Loucy (cell line): ENCODE measurements at regions not wholly inside any gene's neighbourhood (a gene's known extent, or its start where the extent isn't known, plus 50 kb on each side); places are given as distances from the start of the nearest gene placed in this dataset.
"Not testable (repeated sequence)": the region's sequence is repeated elsewhere in the genome, so short reads cannot be mapped to it uniquely, and the experiment has no call there.

Experiments used
- H2AFZ ChIP-seq: fragments of 200-600 bp; sonication (generic); 2 replicates; pipeline ENCODE4 v1.6.0; 2016; ENCODE audit warnings: antibody characterized with exemption, mild to moderate bottlenecking, low read length, moderate library complexity
- H3F3A ChIP-seq: fragments of 200-600 bp; 2 replicates; pipeline ENCODE4 v1.6.0; 2016; ENCODE audit warnings: antibody characterized with exemption, low read depth, mild to moderate bottlenecking
- H3K27me3 ChIP-seq: fragments of 200-600 bp; sonication (generic); 2 replicates; pipeline ENCODE4 v1.6.1; 2014; ENCODE audit warnings: low read length, mild to moderate bottlenecking; ENCODE audit not compliant: insufficient read depth, poor library complexity, severe bottlenecking
- H3K36me3 ChIP-seq: fragments of 200-600 bp; sonication (generic); 2 replicates; pipeline ENCODE4 v1.6.1; 2016; ENCODE audit warnings: low read length; ENCODE audit not compliant: insufficient read depth
- H3K4me1 ChIP-seq: fragments of 200-600 bp; sonication (generic); 2 replicates; pipeline ENCODE4 v1.5.1; 2014; ENCODE audit warnings: low read length, mild to moderate bottlenecking; ENCODE audit not compliant: insufficient read depth, poor library complexity, severe bottlenecking
- H3K4me2 ChIP-seq: fragments of 200-600 bp; sonication (generic); 2 replicates; pipeline ENCODE4 v1.6.0; 2014; ENCODE audit warnings: antibody characterized with exemption, low read length, low read depth, mild to moderate bottlenecking; ENCODE audit not compliant: poor library complexity, severe bottlenecking
- H3K4me3 ChIP-seq: fragments of 200-600 bp; sonication (generic); 2 replicates; pipeline ENCODE4 v1.5.1; 2014; ENCODE audit warnings: low read length, mild to moderate bottlenecking, mixed read lengths; ENCODE audit not compliant: poor library complexity, severe bottlenecking
- H3K79me2 ChIP-seq: fragments of 200-600 bp; sonication (generic); 2 replicates; pipeline ENCODE4 v1.6.1; 2014; ENCODE audit warnings: low read length; ENCODE audit not compliant: insufficient read depth
- H3K9ac ChIP-seq: fragments of 200-600 bp; sonication (generic); 2 replicates; pipeline ENCODE4 v1.6.0; 2014; ENCODE audit warnings: mild to moderate bottlenecking, low read depth, low read length, moderate library complexity; ENCODE audit not compliant: poor library complexity, severe bottlenecking
- H3K9me2 ChIP-seq: fragments of 200-600 bp; sonication (generic); replicated peaks from 2 replicates; pipeline ENCODE4 v1.6.1; 2016; ENCODE audit warnings: low read depth, low read length, mixed read lengths
- H3K9me3 ChIP-seq: fragments of 200-600 bp; sonication (generic); 2 replicates; pipeline ENCODE4 v1.6.1; 2014; ENCODE audit warnings: mild to moderate bottlenecking, antibody characterized with exemption, low read length, low read depth; ENCODE audit not compliant: insufficient read depth
- H4K20me1 ChIP-seq: fragments of 200-600 bp; sonication (generic); 2 replicates; pipeline ENCODE4 v1.6.0; 2014; ENCODE audit warnings: antibody characterized with exemption, low read length, mild to moderate bottlenecking; ENCODE audit not compliant: insufficient read depth, poor library complexity, severe bottlenecking
- EZH2phosphoT487 ChIP-seq: fragments of 200-600 bp; IDR thresholded peaks from 2 replicates; pipeline ENCODE4 v1.6.1; 2018; ENCODE audit warnings: antibody characterized with exemption, mild to moderate bottlenecking, moderate library complexity, borderline replicate concordance
- TF ChIP-seq, protein P1 (sequence below): fragments of 200-600 bp; sonication (generic); conservative IDR thresholded peaks from 2 replicates; pipeline ENCODE4 v1.5.1; 2014; ENCODE audit warnings: mild to moderate bottlenecking, antibody characterized with exemption, low read length

DNA sequence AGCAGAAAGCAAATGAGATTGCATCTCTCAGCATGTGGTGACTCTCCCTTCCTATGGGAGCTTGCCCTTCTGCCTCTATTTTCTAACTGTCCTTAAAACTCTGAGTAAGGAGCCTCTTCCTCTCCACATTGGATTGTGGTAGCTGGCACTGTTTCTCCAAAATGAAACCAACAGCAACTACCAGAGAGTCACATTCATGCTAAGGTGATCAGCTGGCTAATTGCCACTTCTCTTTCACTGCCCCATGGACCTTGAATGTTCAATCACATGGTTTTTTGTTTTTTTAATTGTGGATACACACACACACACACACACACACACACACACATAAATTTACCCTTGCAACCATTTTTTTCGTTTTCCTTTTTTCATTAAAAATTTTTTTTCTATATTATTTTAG lies 154.7 kb upstream of the TSC22D1 start:
- H3K27me3 ChIP-seq: no peaks in the 10 kb centered on the region
- H3K4me1 ChIP-seq: no peaks in the 10 kb centered on the region
- H2AFZ ChIP-seq: no peak overlapping the region
- H3F3A ChIP-seq: no peaks in the 10 kb centered on the region
- H3K79me2 ChIP-seq: no peaks in the 10 kb centered on the region
- H3K9me2 ChIP-seq: no peaks in the 10 kb centered on the region
- H3K4me3 ChIP-seq: no peak overlapping the region
- H3K9ac ChIP-seq: no peak overlapping the region
- H4K20me1 ChIP-seq: no peaks in the 10 kb centered on the region
- no peaks in the 10 kb centered on the region for H3K9me3 ChIP-seq
- no peak overlapping the region for H3K4me2 ChIP-seq
- TF ChIP-seq EZH2phosphoT487: no peak
- TF ChIP-seq, protein P1, sequence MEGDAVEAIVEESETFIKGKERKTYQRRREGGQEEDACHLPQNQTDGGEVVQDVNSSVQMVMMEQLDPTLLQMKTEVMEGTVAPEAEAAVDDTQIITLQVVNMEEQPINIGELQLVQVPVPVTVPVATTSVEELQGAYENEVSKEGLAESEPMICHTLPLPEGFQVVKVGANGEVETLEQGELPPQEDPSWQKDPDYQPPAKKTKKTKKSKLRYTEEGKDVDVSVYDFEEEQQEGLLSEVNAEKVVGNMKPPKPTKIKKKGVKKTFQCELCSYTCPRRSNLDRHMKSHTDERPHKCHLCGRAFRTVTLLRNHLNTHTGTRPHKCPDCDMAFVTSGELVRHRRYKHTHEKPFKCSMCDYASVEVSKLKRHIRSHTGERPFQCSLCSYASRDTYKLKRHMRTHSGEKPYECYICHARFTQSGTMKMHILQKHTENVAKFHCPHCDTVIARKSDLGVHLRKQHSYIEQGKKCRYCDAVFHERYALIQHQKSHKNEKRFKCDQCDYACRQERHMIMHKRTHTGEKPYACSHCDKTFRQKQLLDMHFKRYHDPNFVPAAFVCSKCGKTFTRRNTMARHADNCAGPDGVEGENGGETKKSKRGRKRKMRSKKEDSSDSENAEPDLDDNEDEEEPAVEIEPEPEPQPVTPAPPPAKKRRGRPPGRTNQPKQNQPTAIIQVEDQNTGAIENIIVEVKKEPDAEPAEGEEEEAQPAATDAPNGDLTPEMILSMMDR: no peak
- H3K36me3 ChIP-seq: no peaks in the 10 kb centered on the region

DNA sequence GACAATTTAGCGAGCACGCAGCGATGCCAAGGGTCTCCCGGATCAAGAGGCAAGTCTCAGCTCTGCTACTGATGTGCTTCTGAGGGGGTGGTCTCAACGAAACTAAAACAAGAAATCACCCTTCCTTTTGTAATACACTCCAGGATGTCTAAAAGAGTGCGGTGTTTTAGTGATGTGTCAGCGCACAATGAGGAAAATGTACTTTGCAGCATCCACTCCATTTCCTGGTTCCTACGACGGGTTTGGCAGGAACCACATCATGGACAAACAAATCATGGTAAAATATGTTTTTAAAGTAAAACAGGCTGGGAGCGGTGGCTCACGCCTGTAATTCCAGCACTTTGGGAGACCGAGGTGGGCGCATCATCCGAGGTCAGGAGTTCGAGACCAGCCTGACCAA lies 154.0 kb upstream of the TSC22D1 start:
- H4K20me1 ChIP-seq: no peaks in the 10 kb centered on the region
- no peaks in the 10 kb centered on the region for H3K4me1 ChIP-seq
- H3K79me2 ChIP-seq: no peaks in the 10 kb centered on the region
- H3K4me2 ChIP-seq: no peak overlapping the region
- no peaks in the 10 kb centered on the region for H3F3A ChIP-seq
- TF ChIP-seq EZH2phosphoT487: no peak
- TF ChIP-seq, protein P1: no peak
- no peaks in the 10 kb centered on the region for H3K9me3 ChIP-seq
- no peaks in the 10 kb centered on the region for H3K27me3 ChIP-seq
- H3K36me3 ChIP-seq: no peaks in the 10 kb centered on the region
- no peak overlapping the region for H2AFZ ChIP-seq
- H3K9me2 ChIP-seq: no peaks in the 10 kb centered on the region
- H3K9ac ChIP-seq: no peak overlapping the region
- no peak overlapping the region for H3K4me3 ChIP-seq

DNA sequence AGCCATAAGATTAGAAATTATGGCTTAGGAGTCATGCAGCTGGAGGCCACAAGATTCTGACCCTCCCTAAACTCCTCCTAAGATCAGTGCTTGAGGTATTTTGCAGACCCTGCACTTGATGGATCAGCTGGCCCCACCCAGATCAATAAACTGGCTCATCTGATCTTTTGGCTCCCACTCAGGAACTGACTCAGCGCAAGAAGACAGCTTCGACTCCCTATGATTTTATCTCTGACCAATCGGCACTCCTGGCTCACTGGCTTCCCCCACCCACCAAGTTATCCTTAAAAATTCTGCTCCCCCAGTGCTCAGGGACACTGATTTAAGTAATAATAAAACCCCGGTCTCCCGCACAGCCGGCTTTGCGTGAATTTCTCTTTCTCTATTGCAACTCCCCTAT lies 151.5 kb upstream of the TSC22D1 start:
- not testable (repeated sequence) for H4K20me1 ChIP-seq, H2AFZ ChIP-seq, H3K4me2 ChIP-seq, H3K27me3 ChIP-seq, H3K9ac ChIP-seq, H3K4me1 ChIP-seq, H3K36me3 ChIP-seq, H3K9me2 ChIP-seq, H3K4me3 ChIP-seq, H3K9me3 ChIP-seq, H3F3A ChIP-seq, H3K79me2 ChIP-seq

DNA sequence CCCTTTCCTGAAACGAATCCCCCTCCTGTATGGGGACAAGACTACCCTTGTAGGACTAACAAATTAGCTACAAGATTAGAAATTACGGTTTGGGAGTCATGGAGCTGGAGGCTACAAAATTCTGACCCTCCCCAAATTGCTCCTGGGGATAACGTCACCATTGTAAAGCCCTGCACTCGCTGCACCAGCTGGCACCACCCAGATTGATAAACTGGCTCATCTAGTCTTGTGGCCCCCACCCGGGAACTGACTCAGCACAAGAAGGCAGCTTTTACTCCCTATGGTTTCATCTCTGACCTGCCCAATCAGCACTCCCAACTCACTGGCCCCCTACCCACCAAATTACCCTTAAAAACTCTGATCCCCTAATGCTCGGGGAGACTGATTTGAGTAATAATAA lies 150.6 kb upstream of the TSC22D1 start:
- Histone ChIP-seq H4K20me1 (no peaks in the 10 kb centered on the region), H3F3A (no peaks in the 10 kb centered on the region), H3K36me3 (no peaks in the 10 kb centered on the region), H3K9ac (no peak overlapping the region), H3K9me3 (no peaks in the 10 kb centered on the region), H3K4me3 (no peak overlapping the region), H2AFZ (no peak overlapping the region), H3K27me3 (no peaks in the 10 kb centered on the region), H3K79me2 (no peaks in the 10 kb centered on the region), H3K4me1 (no peaks in the 10 kb centered on the region), H3K4me2 (no peak overlapping the region), H3K9me2 (no peaks in the 10 kb centered on the region)
- TF ChIP-seq EZH2phosphoT487: no peak
- TF ChIP-seq, protein P1: no peak
